ENCODE measurements at regions not wholly inside any gene's neighbourhood (a gene's known extent, or its start where the extent isn't known, plus 50 kb on each side); places are given as distances from the start of the nearest gene placed in this dataset.
"Not testable (repeated sequence)": the region's sequence is repeated elsewhere in the genome, so short reads cannot be mapped to it uniquely, and the experiment has no call there.

- DNase-seq = no peak
Observed at GRCh38 chr6:74705451-74705850, 500.4 kb downstream of the COL12A1 start.

GRCh38 chr6:74704540-74704939 lies 501.3 kb downstream of the COL12A1 start:
- DNase-seq = not testable (repeated sequence)

DNA sequence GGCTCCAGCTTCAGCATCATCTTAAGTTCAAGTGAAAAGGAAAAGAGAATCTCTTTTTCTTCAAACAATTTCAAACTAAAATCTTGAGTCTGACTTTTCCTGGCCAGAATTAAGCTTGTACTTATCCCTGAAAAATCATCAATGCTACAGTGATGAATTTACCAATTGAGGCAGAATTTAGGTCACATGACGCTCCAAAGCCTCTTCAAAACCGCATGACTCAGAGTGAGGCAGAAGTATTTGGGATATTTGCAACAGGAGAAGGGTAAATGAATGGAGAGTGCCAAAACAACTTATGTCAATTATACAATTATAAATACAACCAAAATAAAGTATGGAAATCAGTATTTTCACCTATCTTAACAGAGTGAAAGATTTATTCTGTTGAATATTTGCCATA lies 515.5 kb downstream of the COL12A1 start:
- DNase-seq = no peak

DNA sequence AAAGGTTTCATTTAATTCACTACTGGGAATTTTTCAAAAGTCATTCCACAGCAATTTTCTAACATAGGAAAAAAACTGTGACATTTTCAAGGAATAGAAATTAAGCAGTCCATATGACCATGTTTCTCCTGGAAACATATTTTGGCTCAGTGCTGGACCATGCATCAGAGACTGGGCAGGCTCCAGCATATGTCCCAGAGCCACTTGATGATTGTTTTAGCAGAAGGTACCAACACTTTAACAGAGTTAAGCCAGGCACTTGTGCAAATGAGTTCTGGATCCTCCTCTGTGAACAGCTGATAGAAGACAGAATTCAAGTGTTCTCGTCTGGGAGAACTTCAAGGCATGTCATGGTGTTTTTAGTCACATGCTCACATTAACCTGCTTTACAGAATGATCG lies 516.3 kb downstream of the COL12A1 start:
- no peak for DNase-seq

DNA sequence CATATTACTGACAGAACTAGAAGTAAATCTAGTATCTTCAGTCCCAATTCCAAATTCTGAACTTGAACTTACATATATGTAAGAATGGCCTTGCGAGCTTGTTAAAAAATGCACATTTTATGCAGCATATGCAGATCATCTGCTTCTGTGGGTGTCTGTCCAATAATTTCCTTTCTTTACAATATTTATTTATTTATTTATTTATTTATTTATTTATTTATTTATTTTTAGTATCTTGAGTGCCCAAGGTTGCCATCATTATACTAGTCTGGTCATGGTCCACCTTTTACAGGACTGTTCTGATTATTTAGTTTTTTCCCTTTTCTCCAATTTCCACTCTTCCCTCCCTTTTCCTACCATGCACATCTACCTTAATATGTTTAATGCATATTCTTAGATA lies 528.4 kb downstream of the COL12A1 start:
- no peak for DNase-seq

GRCh38 chr6:74676906-74677305 lies 528.9 kb downstream of the COL12A1 start:
- no peak for DNase-seq

DNA sequence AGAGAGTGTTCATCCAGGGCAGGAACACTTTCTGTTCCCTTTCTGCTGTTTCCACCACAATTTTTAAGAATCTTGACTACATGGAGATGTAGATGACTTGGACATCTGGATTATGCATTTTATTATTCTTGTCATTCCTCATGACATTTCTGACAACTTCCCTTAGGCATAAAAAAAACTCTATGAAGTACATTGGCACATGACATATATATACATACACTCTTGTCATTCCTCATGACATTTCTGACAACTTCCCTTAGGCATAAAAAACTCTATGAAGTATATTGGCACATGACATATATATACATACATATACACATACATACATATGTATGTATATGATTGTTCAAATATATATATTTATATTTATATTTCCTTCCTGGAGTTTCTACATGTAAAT lies 531.5 kb downstream of the COL12A1 start:
- DNase-seq = no peak

DNA sequence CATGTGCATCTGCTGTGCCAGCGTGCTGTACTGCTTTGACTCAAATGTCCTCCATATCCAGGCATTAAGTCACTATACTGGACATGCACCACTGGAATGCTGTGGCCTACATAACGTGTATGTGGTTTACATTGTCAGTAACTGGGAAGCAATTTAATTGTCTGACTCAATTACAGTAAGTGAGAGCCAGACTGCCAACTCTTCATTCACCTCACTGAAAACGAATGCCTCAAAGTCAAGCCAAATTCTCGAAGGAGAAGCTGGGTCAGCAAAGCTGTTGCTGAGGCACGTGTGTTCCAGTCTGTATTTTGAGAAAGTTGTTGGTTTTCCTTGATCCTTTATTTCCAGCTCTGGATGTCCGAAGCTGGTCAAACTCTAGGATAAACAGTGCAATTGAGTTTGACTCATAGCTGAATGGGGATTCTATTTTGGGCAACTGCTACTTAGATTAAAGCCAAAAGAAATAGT lies 534.3 kb downstream of the COL12A1 start:
- DNase-seq = no peak

- no peak for DNase-seq
Observed at GRCh38 chr6:74658391-74658790, 547.5 kb downstream of the COL12A1 start.

DNA sequence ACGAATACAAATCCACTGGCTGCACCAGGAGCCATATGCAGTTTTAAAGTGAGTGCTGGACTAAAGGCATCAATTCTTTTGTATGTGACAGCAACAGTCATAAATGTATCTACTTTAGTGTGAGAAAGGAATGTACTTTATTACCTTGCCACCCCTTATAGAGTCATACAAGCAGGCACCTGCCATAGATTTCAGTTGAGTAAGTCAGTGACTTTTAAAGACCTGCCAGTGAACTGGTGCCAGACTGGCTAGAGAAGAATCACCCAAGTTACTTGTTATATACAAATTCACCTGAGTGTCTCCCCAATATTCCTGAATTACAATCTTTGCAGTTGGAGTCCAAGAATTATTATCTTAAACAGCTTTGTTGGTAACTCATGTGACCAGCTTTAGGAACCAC lies 547.9 kb downstream of the COL12A1 start:
- DNase-seq = no peak

DNA sequence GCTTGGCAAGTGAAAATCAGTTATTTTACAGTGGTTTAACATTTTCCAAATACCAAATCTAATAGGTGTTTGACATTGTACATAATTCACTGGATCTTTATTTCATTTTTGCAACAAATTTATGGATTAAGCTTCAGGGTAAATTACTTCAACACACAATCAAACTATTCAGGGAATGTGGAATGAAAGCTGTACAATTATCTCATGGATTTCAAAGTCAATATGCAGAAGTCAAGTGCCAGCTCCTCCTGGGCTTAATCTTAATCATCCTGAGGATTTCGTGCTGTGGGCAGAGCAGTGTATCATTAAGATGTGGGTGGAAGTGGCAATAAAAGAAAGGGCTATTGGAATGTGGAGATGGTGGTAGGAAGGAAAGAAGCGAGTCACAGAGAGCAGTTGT lies 548.8 kb downstream of the COL12A1 start:
- DNase-seq = no peak

DNA sequence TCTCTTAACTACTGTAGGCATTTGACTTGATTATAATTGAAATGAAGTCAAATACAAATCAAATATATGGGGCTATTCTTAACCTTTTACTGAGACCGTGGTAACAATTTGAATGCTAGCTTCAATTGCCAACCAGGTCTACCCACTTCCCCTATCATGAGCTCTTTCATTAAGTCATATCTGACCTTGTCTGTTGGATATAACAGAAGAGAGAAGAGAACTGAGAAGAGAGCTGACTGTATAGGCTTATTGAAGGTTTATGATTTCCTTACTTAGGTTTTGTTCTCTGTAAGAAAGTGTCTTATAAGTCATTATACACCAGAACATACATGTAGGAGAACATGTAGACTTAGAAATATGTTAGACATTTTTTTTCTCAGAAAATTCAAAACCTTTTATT lies 549.4 kb downstream of the COL12A1 start:
- no peak for DNase-seq

DNA sequence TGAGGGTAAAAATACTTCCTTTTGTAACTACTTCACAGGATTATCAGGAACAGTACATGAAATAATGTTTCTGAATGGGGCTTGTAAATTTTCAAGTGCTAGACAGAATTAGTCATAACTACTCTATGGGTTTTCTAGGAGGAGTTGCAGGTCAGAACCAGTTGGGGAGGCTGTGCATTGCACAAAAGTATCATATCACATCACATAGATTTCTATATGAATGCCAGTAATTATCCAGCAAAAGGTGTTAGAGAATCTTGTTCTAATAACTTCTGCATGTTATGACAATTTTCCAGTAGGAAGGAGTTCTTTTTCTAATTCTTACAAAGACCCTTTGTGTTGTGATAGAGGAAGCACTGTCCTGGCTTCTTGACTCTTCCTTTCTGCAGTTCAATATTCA lies 551.6 kb downstream of the COL12A1 start:
- no peak for DNase-seq

GRCh38 chr6:74651948-74652842 lies 553.7 kb downstream of the COL12A1 start:
- no peak for DNase-seq

DNA sequence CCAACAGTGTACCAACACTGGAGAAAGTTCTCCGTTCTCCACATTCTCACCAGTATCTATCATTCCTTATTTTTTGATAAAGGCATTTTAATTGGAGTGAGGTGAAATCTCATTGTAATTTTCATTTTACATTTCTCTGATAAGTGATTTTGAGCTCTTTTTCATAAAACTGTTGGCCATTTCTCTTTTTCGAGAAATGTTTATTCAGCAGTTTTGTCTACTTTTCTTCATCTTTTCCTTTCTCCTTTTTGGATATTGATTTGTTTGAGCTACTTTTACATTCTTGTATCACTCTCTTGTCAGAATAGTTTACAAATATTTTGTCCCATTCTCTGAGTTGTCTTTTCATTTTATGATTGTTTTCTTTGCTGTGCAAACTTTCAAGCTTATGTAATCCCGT lies 555.2 kb downstream of the COL12A1 start:
- no peak for DNase-seq

DNA sequence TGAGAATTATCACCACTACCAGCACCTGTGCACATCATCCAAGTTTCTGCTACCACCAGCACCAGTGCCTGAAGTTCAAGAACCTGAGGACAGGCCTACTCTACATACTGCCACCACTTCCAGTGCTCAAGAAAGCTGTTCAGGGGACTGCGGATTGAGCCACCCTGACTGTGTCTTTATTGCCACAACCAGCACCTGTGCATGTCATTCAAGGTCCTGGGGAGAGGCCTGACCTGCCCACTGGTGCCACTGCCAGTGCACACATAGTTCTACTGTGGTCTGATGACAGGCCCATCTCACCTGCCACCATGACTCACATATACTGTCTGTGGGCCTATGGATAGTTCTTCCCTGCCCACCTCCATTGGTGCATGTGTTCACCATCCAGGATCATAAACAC lies 559.4 kb downstream of the COL12A1 start:
- no peak for DNase-seq

DNA sequence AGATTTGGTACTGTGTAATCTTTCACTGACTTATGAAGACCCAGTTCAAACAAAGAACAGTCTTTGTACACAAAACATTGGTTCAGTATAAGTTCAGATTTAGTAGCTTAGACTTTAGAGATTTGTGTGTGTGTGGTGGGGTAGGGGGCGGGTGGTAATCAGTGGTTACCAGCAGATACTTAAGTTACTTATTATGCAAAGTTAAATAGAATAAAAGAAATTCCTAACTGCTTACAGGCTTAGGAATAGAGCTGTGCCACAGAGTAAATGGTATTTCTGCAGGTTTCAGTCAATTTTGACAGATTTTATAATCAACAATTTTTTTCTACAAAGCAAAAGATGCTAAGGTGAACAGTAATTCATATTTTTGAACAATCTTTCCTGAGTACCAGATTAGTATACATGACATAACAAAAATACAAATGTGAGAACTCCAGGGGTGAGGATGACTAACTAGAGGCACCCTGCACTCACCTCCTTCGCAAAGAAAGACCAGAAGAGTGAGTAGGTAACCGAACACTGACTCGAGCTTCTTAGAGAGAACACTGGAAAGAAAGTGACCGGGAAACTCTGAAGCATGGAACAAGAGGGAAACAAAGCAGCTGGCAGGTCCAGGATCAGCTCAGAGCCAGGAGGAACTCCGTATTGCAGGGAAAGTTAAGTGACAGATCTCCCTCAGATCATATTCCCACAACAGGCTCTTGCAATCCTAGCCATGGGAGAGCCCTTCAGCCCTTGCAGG lies 560.6 kb downstream of the COL12A1 start:
- no peak for DNase-seq

DNA sequence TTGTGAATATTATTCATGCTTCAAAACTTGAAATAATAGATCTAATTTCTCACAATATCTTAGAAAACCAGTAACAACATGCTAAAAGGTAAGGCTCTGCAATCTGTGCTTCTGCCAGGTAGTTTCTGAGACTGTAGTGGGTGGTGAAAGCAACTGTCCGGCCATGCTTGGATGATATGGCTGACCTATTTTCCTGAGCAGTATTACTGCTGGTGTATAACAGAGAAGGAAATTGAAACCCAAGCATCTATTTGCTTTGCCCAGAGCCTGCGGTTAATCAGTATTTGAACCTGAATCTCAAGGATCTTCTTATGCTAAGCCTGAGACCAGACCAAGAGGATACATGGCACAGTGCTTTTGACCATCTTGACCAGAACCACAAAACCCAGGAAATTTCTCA lies 563.8 kb downstream of the COL12A1 start:
- DNase-seq = no peak

GRCh38 chr6:74638412-74638811 lies 567.4 kb downstream of the COL12A1 start:
- no peak for DNase-seq

- no peak for DNase-seq
Observed at GRCh38 chr6:74632196-74632875, 573.5 kb downstream of the COL12A1 start.

- no peak for DNase-seq
Observed at GRCh38 chr6:74631564-74631963, 574.3 kb downstream of the COL12A1 start.

GRCh38 chr6:74626288-74626687 lies 579.6 kb downstream of the COL12A1 start:
- no peak for DNase-seq

- no peak for DNase-seq
Observed at GRCh38 chr6:74623027-74623426, 582.8 kb downstream of the COL12A1 start.

DNA sequence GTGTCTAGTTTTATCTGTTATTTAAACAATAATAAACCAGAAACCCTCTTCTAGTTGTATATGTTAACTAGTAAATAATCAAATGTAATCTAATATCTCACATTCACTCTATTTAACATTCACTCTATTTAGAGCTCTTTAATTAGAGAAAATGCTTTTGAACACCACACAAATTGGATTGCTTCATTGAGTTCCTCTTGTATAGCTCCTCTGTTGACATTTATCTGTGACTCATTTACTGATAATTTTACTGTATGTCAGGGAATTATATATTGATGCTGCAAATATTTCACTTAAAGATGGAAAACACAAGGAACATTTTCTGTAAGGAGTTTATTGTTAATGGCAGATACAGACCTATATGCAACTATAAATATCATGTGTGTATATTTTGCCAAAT lies 594.6 kb downstream of the COL12A1 start:
- no peak for DNase-seq

Measured in CD4-positive, alpha-beta T cell treated with Interferon gamma for 1 hour (primary cell).